ENCODE measurements at regions not wholly inside any gene's neighbourhood (a gene's known extent, or its start where the extent isn't known, plus 50 kb on each side); places are given as distances from the start of the nearest gene placed in this dataset.

GRCh38 chr9:86836266-86836665, 111.0 kb downstream of the GAS1 start:
- ChIA-PET POLR2A (no interaction called here), CTCF (interaction anchor here (0.7 kb wide), 1 partner anchor 290 kb away, joined by 6 read pairs; no protein-coding TSS in a partner anchor)

- ChIA-PET POLR2A (no interaction called here), CTCF (no interaction called here)
These were observed 117.0 kb downstream of the GAS1 start for GRCh38 chr9:86830356-86830755.

DNA sequence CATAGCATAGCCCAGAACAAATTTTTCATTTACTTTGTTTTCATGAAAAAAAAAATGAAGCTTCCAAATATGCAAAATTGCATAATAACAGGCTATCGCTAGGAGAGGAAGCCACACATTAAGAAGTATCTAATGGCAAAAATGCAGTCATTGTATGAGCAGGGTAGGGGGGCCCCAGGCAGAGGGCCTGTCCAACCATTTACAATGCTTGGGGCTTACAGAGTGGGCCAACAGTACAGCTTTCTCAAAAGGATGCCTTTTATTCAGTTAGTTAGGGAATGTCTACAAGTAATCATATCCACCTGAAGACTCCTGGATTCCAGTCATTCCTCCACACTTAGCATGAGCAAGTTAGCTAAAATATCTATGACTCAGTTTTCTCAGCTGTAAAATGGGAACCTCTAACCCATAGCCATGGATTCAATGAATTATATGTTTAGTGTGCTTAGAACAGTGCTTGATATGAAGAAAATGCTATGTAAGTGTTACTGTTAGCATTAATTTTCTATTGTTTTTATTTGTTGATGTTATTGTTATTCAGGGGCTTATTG, 117.7 kb downstream of the GAS1 start:
- POLR2A ChIA-PET, result no interaction called here

GRCh38 chr9:86828631-86829030, 118.7 kb downstream of the GAS1 start:
- CTCF ChIA-PET, result no interaction called here

More for the DNA sequence above, 117.7 kb downstream of the GAS1 start:
- CTCF ChIA-PET, result no interaction called here

DNA sequence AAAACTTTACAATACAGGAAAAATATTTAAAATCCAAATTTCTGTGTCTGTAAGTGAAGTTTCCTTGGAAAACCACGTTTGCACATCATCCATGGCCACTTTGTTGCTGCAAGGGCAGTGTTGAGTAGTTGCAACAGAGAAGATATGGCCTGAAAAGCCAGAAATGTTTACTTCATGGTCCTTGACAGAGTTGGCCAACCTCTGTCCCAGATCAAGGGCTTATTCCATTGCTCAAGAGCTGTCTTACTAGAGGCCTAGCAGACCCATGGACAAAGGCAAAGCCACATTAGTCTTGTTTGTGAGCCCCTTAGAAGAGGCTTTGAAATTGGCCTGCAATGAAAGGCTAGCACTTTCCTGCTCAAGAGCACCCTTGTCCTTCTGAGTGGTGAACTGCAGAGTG, 119.4 kb downstream of the GAS1 start:
- CTCF ChIA-PET, result no interaction called here
- POLR2A ChIA-PET, result no interaction called here

More at GRCh38 chr9:86828631-86829030, 118.7 kb downstream of the GAS1 start:
- POLR2A ChIA-PET, result no interaction called here

DNA sequence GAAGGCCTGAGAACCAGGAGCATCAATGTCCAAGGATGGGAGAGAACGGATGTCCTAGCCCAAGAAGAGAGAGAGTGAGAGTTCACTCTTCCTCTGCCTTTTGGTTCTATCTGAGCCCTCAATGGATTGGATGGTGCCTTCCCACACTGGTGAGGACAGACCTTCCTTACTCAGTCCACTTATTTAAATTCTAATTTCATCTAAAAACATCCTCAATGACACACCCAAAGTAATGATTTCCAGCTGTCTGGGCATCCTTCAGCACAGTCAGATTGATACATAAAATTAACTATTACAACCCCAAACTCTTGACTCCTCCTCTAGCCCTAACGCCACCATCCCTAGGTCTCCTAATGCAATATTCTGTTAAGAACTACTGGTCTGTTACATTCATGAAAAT, 122.0 kb downstream of the GAS1 start:
- CTCF ChIA-PET, result no interaction called here
- POLR2A ChIA-PET, result no interaction called here

DNA sequence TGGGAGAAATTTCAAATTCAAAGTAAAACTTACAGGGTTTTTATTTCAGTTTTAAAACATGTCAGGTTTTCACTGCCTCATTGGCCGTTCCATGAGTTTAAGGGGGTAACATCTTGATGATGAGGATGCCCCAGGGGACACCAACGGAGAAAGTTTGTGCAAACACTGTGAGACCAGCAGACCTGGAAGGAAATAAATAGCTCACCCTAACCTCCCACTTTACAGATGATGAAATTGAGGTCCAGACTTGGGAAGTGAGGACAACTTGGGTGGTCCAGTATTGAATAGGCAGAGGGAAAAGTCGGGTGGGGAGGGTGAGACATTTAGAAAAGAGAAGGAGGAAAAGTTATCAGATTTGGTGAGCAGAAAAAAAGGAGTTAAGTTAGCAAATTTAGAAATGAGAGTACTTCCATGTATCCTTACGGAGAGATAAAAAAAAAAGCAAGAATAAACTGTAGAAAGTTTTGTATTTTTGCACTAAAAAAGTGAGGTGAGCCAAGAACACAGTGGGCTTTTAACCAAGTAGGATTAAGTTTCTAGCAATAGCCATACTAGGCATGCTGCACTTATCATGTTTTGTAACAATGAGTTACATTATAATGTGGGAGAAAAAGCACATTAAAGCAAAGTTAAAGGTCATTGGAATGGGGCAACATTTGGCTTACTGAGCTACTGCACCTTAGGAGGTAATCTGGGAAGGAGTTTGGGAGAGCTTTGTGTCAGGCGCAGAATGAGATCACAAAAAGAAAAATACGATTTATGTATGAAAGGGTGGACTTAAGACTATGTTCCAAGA, 125.1 kb downstream of the GAS1 start:
- ChIA-PET POLR2A (no interaction called here), CTCF (no interaction called here)

GRCh38 chr9:86821006-86821845, 126.1 kb downstream of the GAS1 start:
- ChIA-PET POLR2A (no interaction called here), CTCF (no interaction called here)

DNA sequence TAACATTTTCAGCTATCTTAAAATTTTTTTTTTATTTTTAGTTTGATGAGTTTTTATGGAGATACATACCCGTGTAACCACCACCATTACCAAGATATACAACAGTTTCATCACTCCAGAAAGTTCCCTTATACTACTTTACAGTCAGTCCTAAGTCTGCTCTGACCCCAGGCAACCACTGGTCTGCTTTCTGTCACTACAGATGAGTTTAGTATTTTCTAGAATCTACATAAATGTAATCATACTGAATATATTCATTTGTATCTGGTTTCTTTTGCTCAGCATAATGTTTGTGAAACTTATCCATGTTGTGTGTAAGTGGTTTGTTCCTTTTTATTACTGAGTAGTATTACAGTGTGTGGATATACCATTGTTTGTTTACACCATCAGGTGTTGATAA, 127.8 kb downstream of the GAS1 start:
- ChIA-PET CTCF (no interaction called here), POLR2A (no interaction called here)

GRCh38 chr9:86818636-86819035, 128.7 kb downstream of the GAS1 start:
- POLR2A ChIA-PET, result no interaction called here
- CTCF ChIA-PET, result no interaction called here

DNA sequence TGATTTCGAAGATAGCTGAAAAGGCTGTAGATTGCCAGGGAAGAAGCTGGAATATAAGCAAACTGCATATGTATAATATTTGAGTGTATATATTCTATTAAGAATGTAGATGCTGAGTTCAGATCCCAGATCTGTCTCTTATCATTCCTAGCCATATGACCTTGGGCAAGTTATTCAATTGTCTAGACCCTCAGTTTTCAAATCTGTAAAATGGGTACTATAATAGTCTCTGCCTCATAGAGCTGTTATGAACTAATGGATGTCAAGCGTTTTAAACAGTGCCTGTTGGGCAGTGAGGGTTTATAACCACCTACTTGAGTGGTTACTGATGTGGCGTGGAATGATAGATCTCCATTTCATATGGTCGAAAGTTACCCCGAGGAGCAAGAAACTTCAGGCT, 130.4 kb downstream of the GAS1 start:
- ChIA-PET POLR2A (no interaction called here), CTCF (no interaction called here)

DNA sequence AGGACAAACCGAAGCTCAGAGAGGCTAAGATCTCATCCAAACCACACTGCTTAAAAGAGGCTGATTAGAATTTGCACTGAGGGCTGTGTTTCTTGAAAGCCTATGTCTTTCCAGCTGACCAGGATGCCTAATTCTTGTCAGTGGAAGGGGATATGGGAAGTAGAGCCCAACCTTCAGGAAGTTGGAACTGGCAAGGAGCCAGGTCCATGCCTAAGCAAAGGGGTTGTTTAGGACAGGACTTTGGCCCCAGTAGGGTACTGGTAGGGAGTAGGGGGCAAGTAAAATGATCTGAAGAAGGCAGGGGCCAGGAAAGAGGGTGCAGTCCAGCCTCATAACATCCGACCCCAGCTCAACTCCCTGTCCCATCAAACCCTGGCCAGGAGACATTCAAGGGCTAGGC, 130.9 kb downstream of the GAS1 start:
- POLR2A ChIA-PET, result no interaction called here
- CTCF ChIA-PET, result no interaction called here

DNA sequence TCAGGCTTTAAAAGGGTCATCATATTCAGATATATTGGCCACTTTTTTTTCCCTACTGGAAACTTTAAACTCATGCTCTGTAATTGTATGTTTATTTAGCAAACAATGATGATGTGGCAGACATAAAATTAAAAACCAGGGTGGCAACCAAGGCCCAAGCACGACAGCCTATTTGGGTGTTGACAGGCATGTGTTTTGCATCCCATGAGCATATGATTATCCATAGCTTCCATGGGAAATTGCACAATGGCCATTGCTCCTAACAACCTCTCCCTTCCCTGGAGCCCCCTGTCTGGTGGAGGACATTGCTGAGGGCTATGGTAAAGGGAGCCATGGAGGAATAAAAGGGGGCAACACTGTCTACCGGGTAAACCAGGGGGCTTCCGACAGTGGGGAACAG, 134.7 kb downstream of the GAS1 start:
- POLR2A ChIA-PET, result no interaction called here
- CTCF ChIA-PET, result no interaction called here

GRCh38 chr9:86809759-86810367, 137.4 kb downstream of the GAS1 start:
- ChIA-PET CTCF (no interaction called here), POLR2A (no interaction called here)

GRCh38 chr9:86809151-86809550, 138.2 kb downstream of the GAS1 start:
- CTCF ChIA-PET, result no interaction called here
- POLR2A ChIA-PET, result no interaction called here

GRCh38 chr9:86807367-86807976, 139.8 kb downstream of the GAS1 start:
- CTCF ChIA-PET, result no interaction called here
- POLR2A ChIA-PET, result no interaction called here

DNA sequence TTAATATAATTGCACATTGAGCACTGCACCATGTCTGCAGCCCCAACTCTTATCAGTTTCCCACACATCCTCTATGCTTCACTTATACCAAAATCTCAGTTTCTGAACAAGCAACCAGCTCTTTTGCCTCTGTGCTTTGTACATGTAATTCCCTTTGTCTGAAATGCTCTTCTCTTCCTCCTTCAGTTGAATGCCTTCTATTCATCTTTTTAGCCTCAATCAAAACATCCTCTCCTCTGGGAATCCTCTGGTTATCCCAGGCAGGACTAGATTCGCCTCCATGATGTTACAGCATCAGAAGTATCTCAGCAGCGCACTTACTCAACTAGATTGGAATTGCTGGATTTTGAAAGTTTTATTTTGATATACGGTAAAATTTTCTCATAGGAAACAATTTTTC, 143.3 kb downstream of the GAS1 start:
- ChIA-PET POLR2A (no interaction called here), CTCF (interaction anchor here (0.6 kb wide), 1 partner anchor 457 kb away, joined by 3 read pairs; no protein-coding TSS in a partner anchor)

DNA sequence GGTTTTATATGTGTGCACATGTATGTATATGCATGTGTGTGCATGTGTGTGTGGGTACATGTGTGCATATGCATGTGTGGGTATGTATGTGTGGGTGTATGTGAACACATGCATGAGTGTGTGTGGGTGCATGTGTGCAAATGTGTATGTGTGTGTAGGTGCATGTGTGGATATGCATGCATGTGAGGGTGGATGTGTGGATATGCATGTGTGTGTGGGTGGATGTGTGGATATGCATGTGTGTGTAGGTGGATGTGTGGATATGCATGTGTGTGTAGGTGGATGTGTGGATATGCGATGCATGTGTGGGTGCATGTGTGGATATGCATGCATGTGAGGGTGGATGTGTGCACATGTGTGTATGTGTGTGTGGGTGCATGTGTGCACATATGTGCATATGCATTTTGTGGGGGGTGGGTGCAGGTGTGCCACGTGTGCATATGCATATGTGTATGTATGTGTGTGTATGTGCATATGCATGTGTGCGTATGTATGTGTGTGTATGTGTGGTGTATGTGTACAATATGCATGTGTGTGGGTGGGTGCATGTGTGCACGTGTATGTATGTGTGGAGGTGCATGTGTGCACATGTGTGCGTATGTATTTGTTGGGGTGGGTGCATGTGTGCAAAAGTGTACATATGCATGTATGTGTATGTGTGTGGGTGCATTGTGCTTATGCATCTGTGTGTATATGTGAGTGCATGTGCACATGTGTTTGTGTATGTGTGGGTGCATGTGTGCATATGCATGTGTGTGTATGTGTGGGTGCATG, 144.2 kb downstream of the GAS1 start:
- CTCF ChIA-PET, result interaction anchor here (0.6 kb wide), 1 partner anchor 458 kb away, joined by 3 read pairs; no protein-coding TSS in a partner anchor
- POLR2A ChIA-PET, result no interaction called here

- POLR2A ChIA-PET, result no interaction called here
- CTCF ChIA-PET, result no interaction called here
These were observed 146.1 kb downstream of the GAS1 start for GRCh38 chr9:86801246-86801645.

- ChIA-PET POLR2A (no interaction called here), CTCF (no interaction called here)
These were observed 146.6 kb downstream of the GAS1 start for GRCh38 chr9:86800681-86801080.

Measured in activated CD8-positive, alpha-beta memory T cell treated with anti-CD3 and anti-CD28 coated beads for 36 hours (primary cell).